Gastroesophageal sphincter (tissue), 3 donors: ENCODE measurements at regions not wholly inside any gene's neighbourhood (a gene's known extent, or its start where the extent isn't known, plus 50 kb on each side); places are given as distances from the start of the nearest gene placed in this dataset.

ENCODE experiments used
- CTCF ChIP-seq, 4 experiments: fragments of 200-600 bp in 2 of 4; fragments of 450-650 bp in 2 of 4; sonication (generic) in 1 of 4; IDR thresholded peaks; one replicate each; pipeline ENCODE4 v1.5.1; 2017 to 2019; ENCODE audit warnings: antibody characterized with exemption in 4 of 4, mild to moderate bottlenecking in 2 of 4, moderate library complexity in 2 of 4
- EP300 ChIP-seq: sonication (generic); formaldehyde crosslinking; IDR thresholded peaks from one replicate; pipeline ENCODE4 v1.6.1; 2017; ENCODE audit warnings: antibody characterized with exemption, mild to moderate bottlenecking
- POLR2A ChIP-seq, 2 donors: fragments of 450-650 bp; IDR thresholded peaks; one replicate each; pipeline ENCODE4 v1.6.1; 2017; ENCODE audit warnings: antibody characterized with exemption in 2 of 2, mild to moderate bottlenecking in 2 of 2, moderate library complexity in 1 of 2

GRCh38 chr4:30839583-30840520, 119.7 kb downstream of the PCDH7 start:
- TF ChIP-seq CTCF (IDR thresholded peaks at IDR 0.05) (no peak), POLR2A (IDR thresholded peaks at IDR 0.05) (no peak), EP300 (no peak)
